NOMO-1 (cell line): ENCODE measurements at regions not wholly inside any gene's neighbourhood (a gene's known extent, or its start where the extent isn't known, plus 50 kb on each side); places are given as distances from the start of the nearest gene placed in this dataset.

Source experiments
- DNase-seq, 2 experiments: peaks; one replicate each; lab custom pipeline; 2025; ENCODE audit not compliant: unreplicated experiment in 2 of 2; lab: John Stamatoyannopoulos, UW

DNA sequence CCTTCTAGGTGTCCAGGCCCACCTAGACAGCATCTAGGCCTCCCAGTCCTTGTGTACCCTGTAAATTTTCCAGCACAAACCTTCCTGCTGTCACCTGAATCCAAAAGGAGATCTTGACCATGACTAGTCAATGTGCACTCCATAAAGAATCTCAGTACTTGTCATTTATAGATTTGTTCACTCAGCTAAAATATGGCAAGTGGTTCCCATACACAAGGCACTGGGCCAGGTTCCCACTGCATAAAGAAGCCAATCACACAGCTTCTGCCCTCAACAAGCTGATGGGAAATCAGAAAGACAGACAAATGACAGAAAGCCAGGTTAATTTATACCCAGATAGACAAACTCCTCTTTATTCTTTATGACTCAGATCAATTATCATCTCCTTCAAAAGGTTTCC, 526.8 kb downstream of the CD83 start:
- no peak for DNase-seq

DNA sequence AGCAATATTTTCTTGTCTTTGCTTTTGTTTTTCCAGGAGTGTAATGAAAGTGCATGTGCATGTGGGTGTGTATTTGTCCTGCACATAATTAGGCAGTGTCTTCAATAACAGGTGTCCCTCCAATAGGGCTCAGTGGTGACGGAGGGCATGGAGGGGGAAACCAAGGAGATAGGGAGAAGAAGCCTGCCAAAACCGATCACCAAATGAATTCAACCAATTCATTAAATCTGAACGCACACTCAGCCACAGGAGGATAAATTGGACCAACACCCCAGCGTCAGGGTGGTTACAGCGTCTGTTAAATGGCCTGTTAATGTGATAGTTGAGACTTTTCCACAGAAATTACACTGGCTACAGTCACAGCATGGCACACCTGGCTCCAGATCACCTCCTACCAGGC, 527.6 kb downstream of the CD83 start:
- DNase-seq, result no peak

DNA sequence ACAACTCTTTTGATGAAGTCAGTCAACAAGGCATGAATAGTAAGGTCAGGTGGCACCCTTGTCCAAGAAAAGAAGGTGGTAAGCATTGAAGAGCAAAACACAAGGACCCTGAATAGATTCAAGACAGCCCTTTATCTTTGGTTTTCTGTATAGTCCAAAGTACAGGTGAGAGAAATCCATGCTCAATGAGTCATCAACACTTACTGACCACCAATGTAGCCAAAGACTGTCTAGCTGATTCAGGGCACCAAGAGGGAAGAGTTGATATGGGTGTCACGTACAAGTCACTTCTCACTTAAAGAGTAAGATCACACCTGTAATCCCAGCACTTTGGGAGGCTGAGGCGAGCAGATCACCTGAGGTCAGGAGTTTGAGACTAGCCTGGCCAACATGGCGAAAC, 528.3 kb downstream of the CD83 start:
- no peak for DNase-seq

DNA sequence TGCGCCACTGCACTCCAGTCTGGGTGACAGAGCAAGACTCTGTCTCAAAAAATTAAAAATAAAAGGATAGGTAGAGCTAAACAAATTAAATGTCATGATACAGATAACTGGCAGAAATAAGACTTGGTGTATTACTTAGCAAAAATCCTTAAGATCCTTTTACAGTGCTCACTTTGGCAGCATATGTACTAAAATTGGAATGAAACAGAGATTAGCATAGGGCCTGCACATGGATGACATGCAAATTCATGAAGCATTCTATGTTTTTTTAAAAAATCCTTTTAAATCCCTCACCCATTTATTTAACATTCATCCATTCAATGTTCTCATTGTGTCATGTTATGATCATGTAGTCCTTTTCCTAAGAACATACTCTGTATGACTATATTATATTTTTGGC, 528.8 kb downstream of the CD83 start:
- DNase-seq, result no peak

DNA sequence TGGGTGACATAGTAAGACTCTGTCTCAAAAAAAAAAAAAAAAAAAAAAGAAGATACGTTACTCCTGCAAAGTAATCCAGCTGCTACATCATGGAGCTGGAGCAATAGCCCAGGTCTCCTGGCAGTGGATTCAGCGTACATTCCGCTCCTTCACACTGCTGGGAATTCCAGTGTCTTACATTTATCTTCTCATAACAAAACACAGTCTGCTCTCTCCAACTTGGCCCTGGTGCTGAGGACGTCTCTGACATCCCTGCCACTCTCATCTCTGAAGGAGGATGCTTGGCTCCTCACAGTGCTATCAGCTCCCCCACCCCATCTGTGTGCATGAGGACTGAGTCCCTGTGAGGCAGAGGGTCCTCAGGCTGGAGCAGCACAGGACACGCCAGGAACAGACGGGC, 529.8 kb downstream of the CD83 start:
- no peak for DNase-seq

DNA sequence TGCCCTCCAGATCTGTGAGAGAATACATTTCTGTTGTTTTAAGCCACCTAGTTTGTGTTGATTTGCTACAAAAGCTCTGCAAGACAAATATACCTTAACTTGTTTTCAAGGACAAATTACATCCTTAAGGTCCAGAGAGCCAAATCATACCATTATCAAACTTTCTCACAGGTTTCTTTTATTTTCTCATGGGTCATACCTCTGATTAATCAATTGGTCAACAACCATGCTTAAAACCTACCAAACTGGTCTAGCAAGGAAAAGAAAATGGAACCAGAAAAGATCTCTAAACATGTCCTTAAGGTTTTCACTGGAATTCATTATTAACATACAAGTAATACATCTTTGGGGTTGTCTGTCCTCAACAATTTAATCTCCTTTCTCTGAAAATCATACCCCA, 535.0 kb downstream of the CD83 start:
- no peak for DNase-seq

DNA sequence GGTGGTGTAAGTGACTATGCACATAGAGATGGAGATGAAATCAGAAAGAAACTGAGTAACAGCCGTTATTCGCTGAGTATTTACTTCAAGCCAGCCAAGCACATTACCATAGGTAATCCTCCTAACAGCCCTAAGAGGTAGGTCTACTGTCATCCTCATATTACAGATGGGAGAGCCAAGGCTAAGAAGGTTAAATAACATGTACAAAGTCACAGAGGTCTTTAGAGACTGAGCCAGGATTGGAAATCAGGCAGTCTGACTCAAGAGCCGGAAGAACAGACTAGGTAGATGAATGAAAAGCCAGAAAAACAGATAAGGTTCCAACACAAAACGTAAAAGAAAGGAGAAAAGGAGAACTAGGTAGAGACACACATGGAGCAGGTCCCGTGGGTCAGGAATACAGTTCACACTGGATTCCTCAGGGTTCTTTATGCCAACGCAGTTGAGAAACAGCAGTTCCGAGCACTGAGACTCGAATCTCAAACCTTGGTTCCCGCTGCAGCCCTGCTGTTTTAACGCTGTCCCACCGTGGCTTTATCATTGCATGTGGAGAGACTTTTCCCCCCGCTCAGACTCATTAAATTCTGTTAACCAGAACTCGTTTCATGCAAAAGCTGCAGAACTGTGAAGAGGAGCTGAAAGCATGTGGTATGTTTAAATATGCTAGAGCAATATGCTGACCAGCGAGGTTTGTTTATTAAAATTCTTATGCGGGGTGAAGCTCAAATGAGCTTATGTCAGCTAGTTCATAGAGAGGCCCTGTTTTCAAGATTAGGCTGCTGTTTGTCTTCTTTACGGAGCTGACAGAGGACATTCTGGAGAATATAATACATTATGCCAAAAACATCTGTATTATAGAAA, 537.9 kb downstream of the CD83 start:
- peak in 1 of 2 experiments; percentile 48 for DNase-seq

DNA sequence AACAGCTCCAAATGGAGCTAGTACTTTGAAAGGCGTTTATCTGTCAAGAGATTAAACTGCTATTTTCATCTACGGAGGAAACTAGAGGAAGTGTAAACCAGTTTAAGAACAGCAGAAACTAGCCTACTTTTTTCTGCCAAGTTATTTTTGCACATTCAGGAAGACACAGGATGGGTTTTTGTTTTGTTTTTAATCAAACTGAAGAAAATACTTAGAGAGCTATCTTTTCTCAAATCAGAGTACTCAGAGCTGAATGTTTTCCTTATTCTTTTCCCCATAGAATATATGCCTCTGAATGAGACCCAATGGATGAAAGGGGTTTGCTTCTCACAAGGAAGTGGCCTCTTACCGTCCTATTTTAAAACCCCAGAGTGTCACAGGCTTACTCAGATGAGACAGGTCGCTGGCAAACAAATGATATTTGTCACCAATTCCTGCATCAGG, 538.5 kb downstream of the CD83 start:
- peak; percentile 36 to 77 for DNase-seq

DNA sequence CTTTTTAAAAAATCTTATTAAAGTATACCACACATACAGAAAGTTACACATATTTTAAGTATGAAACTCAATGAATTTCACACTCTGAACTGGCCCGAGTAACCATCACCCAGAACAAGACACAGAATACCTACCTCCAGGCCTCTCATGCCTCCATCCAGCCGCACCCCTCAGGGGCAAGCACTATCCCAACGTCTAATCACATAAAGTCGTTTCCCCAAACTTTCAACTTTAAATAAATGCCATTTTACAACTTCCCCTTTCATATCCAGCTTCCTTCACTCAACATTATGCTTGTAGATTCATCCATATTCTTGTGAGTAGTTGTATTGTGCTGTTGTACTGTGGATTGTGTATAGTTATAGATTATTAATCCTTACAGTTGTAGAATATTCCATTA, 539.1 kb downstream of the CD83 start:
- peak; percentile 86 to 93 for DNase-seq

DNA sequence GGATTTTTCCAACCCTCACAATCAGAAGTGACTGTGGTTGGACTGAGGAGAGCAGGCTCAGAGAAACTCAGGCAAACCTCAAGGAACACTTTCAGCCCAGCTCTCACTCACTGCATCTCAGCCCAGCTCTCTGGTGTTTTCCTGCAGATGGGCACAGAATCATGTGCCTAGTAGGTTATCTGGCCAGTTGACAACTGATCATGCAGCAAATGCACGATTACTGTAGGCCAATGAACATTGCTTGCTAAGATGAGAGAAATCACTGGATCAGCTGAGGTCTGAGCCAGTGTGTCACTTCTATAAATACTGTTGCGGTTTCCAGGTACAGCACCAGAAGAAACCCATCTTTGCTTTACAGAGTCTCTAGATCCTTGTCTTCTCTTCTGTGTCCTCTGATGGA, 540.5 kb downstream of the CD83 start:
- DNase-seq, result no peak

DNA sequence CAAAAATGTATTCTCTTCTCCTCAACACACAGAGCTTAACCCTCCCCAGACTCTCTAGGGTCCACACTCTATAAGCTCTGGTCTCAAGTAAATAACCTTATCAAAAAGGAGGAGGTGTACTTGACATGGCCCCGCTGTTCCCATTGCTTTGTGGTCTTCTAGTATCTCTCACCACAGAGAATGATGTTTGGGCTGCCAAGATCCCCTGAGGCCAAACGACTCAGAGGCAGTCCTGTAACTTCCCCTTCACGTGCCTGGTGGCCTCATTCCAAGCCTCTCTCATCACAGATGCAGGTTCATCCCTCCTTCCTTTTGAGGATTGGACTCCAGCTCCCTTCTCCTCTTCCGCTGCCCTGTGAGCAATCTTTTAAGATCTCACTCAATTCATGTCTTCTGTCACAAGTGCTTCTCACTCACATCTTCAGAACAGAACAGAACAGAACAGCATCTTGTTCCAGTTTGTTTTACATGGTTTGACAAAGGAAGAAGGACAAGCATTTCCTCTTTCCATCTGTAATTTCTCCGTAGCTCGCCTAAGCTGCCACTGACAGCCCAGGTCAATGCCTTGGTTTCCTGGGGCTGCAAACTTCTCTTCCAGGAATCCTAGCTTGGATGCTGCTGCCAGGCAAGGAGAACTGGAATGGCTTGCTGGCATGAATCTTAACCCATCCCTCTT, 541.5 kb downstream of the CD83 start:
- peak; percentile 77 to 78 for DNase-seq

DNA sequence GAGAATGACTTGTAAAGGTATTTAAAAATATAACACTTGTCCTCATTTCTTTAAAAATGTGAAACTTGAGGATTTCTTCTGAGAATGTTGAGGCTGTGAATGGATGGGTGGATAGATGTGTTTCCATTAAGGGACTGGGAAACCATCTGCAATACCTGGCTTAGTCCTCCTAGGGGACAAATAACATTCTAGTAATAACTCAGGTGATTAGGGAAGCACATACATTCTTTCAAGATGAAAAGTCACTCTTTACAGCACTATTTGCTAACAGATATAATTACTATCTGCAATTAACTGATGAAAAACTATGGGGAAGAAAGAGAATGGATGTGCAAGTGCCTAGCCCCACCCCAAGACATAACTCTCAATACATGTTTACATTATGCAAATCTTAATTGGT, 542.3 kb downstream of the CD83 start:
- DNase-seq, result no peak

DNA sequence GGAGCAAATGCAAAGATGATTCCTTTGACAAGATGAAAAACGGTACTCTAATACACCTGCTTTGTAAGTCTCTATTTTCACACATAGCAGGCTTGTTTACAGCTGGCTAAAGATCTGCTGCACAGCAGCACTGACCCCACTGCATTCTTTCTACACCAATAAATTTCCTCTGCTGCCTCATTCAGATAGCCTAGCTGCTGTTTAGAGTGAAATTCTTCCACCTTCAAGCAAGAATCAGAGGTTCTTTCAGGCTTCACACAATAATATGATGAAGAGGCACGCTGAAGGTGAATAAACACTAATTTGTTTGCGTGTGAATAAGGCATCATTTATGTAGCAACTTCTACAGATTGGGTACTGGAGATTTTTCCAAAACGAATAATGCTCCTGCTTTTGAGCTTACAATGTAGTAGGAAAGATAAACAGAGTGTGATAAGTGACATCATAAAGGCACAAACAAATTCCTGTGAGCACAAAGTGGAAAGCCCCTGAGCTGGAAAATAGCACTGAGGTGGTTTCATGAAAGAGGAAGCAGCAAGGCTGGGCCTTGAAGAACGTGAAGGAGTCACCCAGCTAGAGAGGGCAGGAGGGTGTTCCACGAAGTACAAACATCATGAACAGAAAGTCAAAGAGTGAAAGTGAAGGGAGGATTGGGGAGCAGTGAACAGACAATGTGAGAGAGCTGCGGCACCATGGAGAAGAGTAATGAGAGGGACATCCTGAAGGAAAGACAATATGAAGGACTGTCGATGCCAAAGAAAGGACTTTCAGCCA, 543.4 kb downstream of the CD83 start:
- DNase-seq, result peak; percentile 37 to 69

DNA sequence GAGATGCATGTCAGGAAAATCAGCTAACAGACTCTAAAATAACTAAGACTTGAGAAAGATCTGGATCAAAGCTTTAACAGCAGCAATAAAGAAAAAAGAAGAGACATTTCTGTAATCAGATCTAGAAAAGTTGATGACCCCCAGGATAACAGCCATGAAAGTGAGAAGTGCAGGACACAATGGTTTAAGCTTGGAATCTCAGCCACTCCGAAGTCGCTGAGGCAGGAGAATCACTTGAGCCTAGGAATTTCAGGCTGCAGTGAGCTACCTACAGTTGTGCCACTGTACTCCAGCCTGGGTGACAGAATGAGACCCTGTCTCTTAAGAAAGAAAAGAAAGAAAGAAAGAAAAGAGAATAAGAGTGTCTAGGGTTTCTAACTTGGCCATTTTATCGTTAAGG, 544.1 kb downstream of the CD83 start:
- DNase-seq, result no peak

DNA sequence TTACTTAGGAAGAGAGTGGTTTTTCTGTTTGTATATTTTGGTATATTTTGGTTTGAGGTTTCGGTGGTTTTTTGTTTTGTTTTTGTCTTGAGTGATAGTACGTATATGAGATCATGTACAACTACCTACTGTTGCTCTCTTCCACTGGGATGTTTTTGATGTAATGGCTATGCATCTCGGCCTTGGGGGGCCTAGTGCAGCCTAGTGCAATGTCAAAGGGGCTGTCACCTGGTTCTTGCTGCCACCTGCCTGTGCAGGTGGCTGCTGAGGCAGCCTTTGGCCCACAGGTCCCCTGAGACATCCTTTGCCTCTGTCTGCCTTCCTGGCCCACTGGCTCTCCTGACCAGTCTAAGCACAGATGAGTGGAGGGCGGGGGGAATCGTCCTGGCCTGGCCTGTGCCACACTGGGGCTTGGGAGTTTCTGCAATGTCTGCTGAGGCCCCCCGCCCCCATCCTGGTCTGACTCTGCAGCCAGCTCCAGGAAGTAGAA, 546.6 kb downstream of the CD83 start:
- DNase-seq, result no peak

DNA sequence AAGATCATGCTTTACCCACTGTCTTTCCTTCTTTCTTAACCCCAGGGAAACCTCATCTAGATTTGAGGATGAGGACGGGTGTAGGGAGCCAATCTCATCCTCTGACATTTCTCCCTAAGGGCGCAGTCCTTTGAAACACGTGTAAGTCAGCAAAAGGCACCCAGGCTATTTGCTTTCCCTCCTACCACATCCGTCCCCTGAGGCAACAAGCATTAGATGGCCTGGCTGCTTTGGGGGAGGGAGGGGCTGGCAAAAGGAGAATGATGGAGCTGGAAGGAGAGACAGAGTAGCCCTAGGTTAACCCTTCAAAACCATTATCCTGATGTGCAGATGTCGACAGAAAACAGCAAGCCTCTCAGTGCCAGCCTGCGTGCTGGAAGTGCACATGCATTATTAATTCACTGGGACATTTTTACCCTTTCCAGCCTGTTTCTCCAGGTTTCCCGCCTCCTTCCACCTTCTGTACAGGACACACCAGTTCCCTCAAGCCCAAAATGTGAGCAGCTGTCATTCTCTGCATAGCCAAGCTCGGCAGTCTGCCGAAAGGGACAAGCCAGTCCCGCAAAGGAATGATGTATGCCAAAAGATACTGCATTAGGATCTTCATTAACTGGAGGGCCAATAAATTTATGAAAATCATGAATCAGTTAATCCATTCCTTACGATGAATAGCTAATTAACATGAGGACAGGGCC, 547.2 kb downstream of the CD83 start:
- no peak for DNase-seq

DNA sequence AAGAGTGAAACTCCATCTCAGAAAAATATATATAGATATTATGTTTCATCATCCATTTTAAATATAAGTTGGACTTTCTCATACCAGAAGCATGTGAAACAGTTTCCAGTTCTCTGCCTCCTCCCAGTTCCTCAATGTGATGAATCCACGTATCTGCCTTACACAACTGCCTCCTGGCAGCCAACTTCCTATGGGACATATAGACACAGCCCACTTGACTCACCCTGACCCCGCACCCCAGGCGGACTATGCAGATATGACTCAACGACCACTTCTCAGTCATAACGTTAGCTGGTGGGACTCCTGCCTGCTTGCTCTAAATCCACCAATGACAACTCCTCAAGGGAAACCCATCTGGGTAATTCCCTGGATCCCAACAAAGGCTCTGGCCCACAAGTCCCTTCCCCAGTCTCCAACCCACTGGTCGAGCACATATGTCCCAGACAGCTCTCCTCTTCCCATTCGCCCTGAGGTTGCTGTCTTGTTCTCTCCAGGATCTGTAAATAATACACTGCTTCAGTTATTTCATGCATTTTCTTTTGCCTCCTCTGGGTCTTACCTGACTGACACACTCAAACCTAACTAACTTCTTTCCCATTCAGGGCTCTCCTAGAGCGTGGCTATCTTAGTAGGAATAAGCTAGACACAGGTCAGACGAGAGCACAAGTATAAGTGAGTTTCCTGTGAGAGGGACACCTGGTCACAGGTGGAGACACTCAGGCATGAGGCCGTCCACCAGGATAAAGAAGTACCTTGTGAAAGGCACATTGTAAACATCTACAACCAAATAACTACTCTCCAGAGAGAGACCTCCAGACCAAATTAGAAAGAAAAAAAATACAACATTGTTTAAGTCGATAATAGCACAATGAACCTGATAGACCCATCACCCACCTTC, 548.5 kb downstream of the CD83 start:
- DNase-seq, result peak; percentile 54 to 82

DNA sequence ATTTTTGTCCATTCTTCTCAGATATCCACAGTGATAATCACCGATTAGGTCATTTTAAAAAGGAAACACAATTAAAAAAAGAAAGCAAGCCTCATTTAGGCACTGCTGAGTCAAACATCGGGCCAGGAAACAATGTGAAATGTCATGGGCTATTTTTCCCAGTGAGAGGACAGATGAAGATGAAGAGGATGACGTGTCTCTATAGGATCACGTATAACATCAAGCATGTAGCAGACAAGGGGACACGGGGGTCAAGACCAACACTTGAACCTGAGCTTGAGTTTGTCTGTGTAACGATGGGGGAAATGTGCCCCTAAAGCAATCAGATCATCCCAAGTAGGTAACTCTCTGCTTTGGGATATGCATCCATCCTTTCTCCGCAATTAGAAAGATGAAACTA, 553.2 kb downstream of the CD83 start:
- no peak for DNase-seq

DNA sequence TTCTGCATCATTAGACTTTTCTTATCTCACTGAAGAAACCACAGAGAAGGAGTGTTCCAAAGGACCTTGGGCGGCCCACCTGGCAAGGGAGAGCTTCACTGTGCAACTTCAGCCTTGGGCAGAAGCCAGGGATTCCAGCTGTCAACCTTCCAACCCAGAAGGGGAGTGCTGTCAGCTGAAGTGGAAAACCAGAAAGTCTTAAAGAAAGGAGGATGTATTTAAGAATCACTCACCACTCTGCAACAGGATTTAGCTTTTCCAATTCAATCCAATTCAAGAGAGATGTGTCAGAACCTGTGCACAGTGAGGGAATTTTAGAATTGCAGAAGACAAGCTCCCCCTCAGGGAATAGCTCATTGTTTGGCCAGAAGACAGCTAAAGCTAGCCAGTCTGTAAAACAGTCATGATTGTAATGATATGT, 553.7 kb downstream of the CD83 start:
- DNase-seq, result no peak

DNA sequence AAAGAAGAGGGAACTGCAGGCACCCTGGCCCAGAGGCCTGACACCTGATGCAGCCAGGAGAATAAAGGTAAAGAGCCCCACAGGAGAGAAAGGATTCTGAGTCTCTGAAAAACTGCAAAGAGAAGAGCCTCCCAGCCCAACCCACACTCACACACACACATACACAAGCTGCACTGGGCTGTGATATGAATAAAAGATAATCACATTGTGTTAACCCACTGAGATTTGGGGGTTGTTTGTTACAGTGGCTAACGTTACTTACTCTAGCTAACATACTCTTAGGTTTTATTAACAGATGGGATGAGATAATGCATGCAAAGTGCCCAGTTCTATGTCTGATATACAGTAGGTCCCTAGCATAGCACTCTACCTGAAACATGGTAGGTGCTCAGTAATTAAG, 554.4 kb downstream of the CD83 start:
- DNase-seq, result no peak
